ENCODE measurements at regions not wholly inside any gene's neighbourhood (a gene's known extent, or its start where the extent isn't known, plus 50 kb on each side); places are given as distances from the start of the nearest gene placed in this dataset.
A peak's percentile ranks its signal among the peaks of the same experiment; 100 is the strongest.

- Histone ChIP-seq H3K9me3 (ENCODE audit: control insufficient read depth in 1 of 2, low read length in 2 of 2) (no peaks in the 10 kb centered on the region), H3K4me3 (ENCODE audit: low read depth in 1 of 2, low read length in 2 of 2) (no peak overlapping the region), H3K27me3 (ENCODE audit: control insufficient read depth in 1 of 2, insufficient read depth in 2 of 2, low read length in 2 of 2) (peaks cover 71 to 89% of the 10 kb centered on the region in 2 donors), H3K4me1 (ENCODE audit: control insufficient read depth in 1 of 2, insufficient read depth in 2 of 2, low read length in 2 of 2) (peaks cover 4% of the 10 kb centered on the region in 2 donors), H3K27ac (ENCODE audit: low read depth, low read length) (no peak overlapping the region), H3K36me3 (ENCODE audit: control insufficient read depth in 1 of 2, insufficient read depth in 2 of 2, low read length in 2 of 2) (no peaks in the 10 kb centered on the region), H3K9ac (ENCODE audit: low read depth in 1 of 2, low read length in 2 of 2) (no peak overlapping the region)
These were observed 135.6 kb downstream of the FOXD1 start for GRCh38 chr5:73312872-73313510.

GRCh38 chr5:73312146-73312871, 136.3 kb downstream of the FOXD1 start:
- Histone ChIP-seq H3K4me1 (ENCODE audit: control insufficient read depth in 1 of 2, insufficient read depth in 2 of 2, low read length in 2 of 2) (peaks cover 4% of the 10 kb centered on the region in 2 donors), H3K27me3 (ENCODE audit: control insufficient read depth in 1 of 2, insufficient read depth in 2 of 2, low read length in 2 of 2) (peaks cover 74 to 89% of the 10 kb centered on the region in 2 donors), H3K9ac (ENCODE audit: low read depth in 1 of 2, low read length in 2 of 2) (no peak overlapping the region), H3K4me3 (ENCODE audit: low read depth in 1 of 2, low read length in 2 of 2) (no peak overlapping the region), H3K9me3 (ENCODE audit: control insufficient read depth in 1 of 2, low read length in 2 of 2) (no peaks in the 10 kb centered on the region), H3K36me3 (ENCODE audit: control insufficient read depth in 1 of 2, insufficient read depth in 2 of 2, low read length in 2 of 2) (no peaks in the 10 kb centered on the region), H3K27ac (ENCODE audit: low read depth, low read length) (no peak overlapping the region)

GRCh38 chr5:73311291-73312110, 137.1 kb downstream of the FOXD1 start:
- Histone ChIP-seq H3K4me3 (ENCODE audit: low read depth in 1 of 2, low read length in 2 of 2) (peak overlapping the region in 1 of 2 donors; percentile 28), H3K36me3 (ENCODE audit: control insufficient read depth in 1 of 2, insufficient read depth in 2 of 2, low read length in 2 of 2) (no peaks in the 10 kb centered on the region), H3K9ac (ENCODE audit: low read depth in 1 of 2, low read length in 2 of 2) (no peak overlapping the region), H3K27ac (ENCODE audit: low read depth, low read length) (no peak overlapping the region), H3K9me3 (ENCODE audit: control insufficient read depth in 1 of 2, low read length in 2 of 2) (no peaks in the 10 kb centered on the region), H3K4me1 (ENCODE audit: control insufficient read depth in 1 of 2, insufficient read depth in 2 of 2, low read length in 2 of 2) (peaks cover 4% of the 10 kb centered on the region in 2 donors), H3K27me3 (ENCODE audit: control insufficient read depth in 1 of 2, insufficient read depth in 2 of 2, low read length in 2 of 2) (peaks cover 71 to 87% of the 10 kb centered on the region in 2 donors)

GRCh38 chr5:73307645-73308355, 134.8 kb downstream of the TMEM174 start:
- Histone ChIP-seq H3K36me3 (ENCODE audit: control insufficient read depth in 1 of 2, insufficient read depth in 2 of 2, low read length in 2 of 2) (no peaks in the 10 kb centered on the region), H3K27me3 (ENCODE audit: control insufficient read depth in 1 of 2, insufficient read depth in 2 of 2, low read length in 2 of 2) (peaks cover 73 to 93% of the 10 kb centered on the region in 2 donors), H3K9ac (ENCODE audit: low read depth in 1 of 2, low read length in 2 of 2) (no peak overlapping the region), H3K4me1 (ENCODE audit: control insufficient read depth in 1 of 2, insufficient read depth in 2 of 2, low read length in 2 of 2) (peaks cover 4% of the 10 kb centered on the region in 2 donors), H3K9me3 (ENCODE audit: control insufficient read depth in 1 of 2, low read length in 2 of 2) (no peaks in the 10 kb centered on the region), H3K27ac (ENCODE audit: low read depth, low read length) (no peak overlapping the region), H3K4me3 (ENCODE audit: low read depth in 1 of 2, low read length in 2 of 2) (no peak overlapping the region)

- Histone ChIP-seq H3K27me3 (ENCODE audit: control insufficient read depth in 1 of 2, insufficient read depth in 2 of 2, low read length in 2 of 2) (peaks cover 72 to 92% of the 10 kb centered on the region in 2 donors), H3K9me3 (ENCODE audit: control insufficient read depth in 1 of 2, low read length in 2 of 2) (no peaks in the 10 kb centered on the region), H3K36me3 (ENCODE audit: control insufficient read depth in 1 of 2, insufficient read depth in 2 of 2, low read length in 2 of 2) (no peaks in the 10 kb centered on the region), H3K4me1 (ENCODE audit: control insufficient read depth in 1 of 2, insufficient read depth in 2 of 2, low read length in 2 of 2) (peaks cover 4% of the 10 kb centered on the region in 2 donors), H3K4me3 (ENCODE audit: low read depth in 1 of 2, low read length in 2 of 2) (no peak overlapping the region), H3K9ac (ENCODE audit: low read depth in 1 of 2, low read length in 2 of 2) (no peak overlapping the region), H3K27ac (ENCODE audit: low read depth, low read length) (no peak overlapping the region)
These were observed 133.8 kb downstream of the TMEM174 start for GRCh38 chr5:73306741-73307275.

- Histone ChIP-seq H3K9ac (ENCODE audit: low read depth in 1 of 2, low read length in 2 of 2) (no peak overlapping the region), H3K4me1 (ENCODE audit: control insufficient read depth in 1 of 2, insufficient read depth in 2 of 2, low read length in 2 of 2) (no peaks in the 10 kb centered on the region), H3K27me3 (ENCODE audit: control insufficient read depth in 1 of 2, insufficient read depth in 2 of 2, low read length in 2 of 2) (peaks cover 72 to 92% of the 10 kb centered on the region in 2 donors), H3K9me3 (ENCODE audit: control insufficient read depth in 1 of 2, low read length in 2 of 2) (no peaks in the 10 kb centered on the region), H3K4me3 (ENCODE audit: low read depth in 1 of 2, low read length in 2 of 2) (no peak overlapping the region), H3K27ac (ENCODE audit: low read depth, low read length) (no peak overlapping the region), H3K36me3 (ENCODE audit: control insufficient read depth in 1 of 2, insufficient read depth in 2 of 2, low read length in 2 of 2) (no peaks in the 10 kb centered on the region)
These were observed 133.2 kb downstream of the TMEM174 start for GRCh38 chr5:73306078-73306719.

- Histone ChIP-seq H3K9ac (ENCODE audit: low read depth in 1 of 2, low read length in 2 of 2) (no peak overlapping the region), H3K4me3 (ENCODE audit: low read depth in 1 of 2, low read length in 2 of 2) (no peak overlapping the region), H3K36me3 (ENCODE audit: control insufficient read depth in 1 of 2, insufficient read depth in 2 of 2, low read length in 2 of 2) (no peaks in the 10 kb centered on the region), H3K9me3 (ENCODE audit: control insufficient read depth in 1 of 2, low read length in 2 of 2) (no peaks in the 10 kb centered on the region), H3K4me1 (ENCODE audit: control insufficient read depth in 1 of 2, insufficient read depth in 2 of 2, low read length in 2 of 2) (no peaks in the 10 kb centered on the region), H3K27ac (ENCODE audit: low read depth, low read length) (no peak overlapping the region), H3K27me3 (ENCODE audit: control insufficient read depth in 1 of 2, insufficient read depth in 2 of 2, low read length in 2 of 2) (peaks cover 72 to 92% of the 10 kb centered on the region in 2 donors)
These were observed 132.4 kb downstream of the TMEM174 start for GRCh38 chr5:73305386-73305785.

- Histone ChIP-seq H3K4me1 (ENCODE audit: control insufficient read depth in 1 of 2, insufficient read depth in 2 of 2, low read length in 2 of 2) (no peaks in the 10 kb centered on the region), H3K27ac (ENCODE audit: low read depth, low read length) (no peak overlapping the region), H3K27me3 (ENCODE audit: control insufficient read depth in 1 of 2, insufficient read depth in 2 of 2, low read length in 2 of 2) (peaks cover 72 to 93% of the 10 kb centered on the region in 2 donors), H3K4me3 (ENCODE audit: low read depth in 1 of 2, low read length in 2 of 2) (no peak overlapping the region), H3K36me3 (ENCODE audit: control insufficient read depth in 1 of 2, insufficient read depth in 2 of 2, low read length in 2 of 2) (no peaks in the 10 kb centered on the region), H3K9ac (ENCODE audit: low read depth in 1 of 2, low read length in 2 of 2) (no peak overlapping the region), H3K9me3 (ENCODE audit: control insufficient read depth in 1 of 2, low read length in 2 of 2) (no peaks in the 10 kb centered on the region)
These were observed 131.4 kb downstream of the TMEM174 start for GRCh38 chr5:73304381-73304780.
